NB4 (cell line): ENCODE measurements at regions not wholly inside any gene's neighbourhood (a gene's known extent, or its start where the extent isn't known, plus 50 kb on each side); places are given as distances from the start of the nearest gene placed in this dataset.

ENCODE experiments used
- CTCF ChIP-seq: IDR thresholded peaks from one replicate; pipeline ENCODE4 v1.5.1; 2012; ENCODE audit warnings: low read depth, low read length
- MAX ChIP-seq: IDR thresholded peaks from 2 replicates; pipeline ENCODE4 v1.6.1; 2011; ENCODE audit warnings: low read depth, low read length
- POLR2A ChIP-seq: IDR thresholded peaks from 2 replicates; pipeline ENCODE4 v1.6.1; 2011; ENCODE audit warnings: mild to moderate bottlenecking; ENCODE audit not compliant: insufficient read length; ENCODE audit errors: extremely low read depth

GRCh38 chr17:64767269-64767997 lies 105.3 kb upstream of the SMURF2 start:
- no peak for TF ChIP-seq POLR2A
- TF ChIP-seq CTCF = no peak
- TF ChIP-seq MAX = no peak
